HG03066 (cell line): ENCODE measurements at regions not wholly inside any gene's neighbourhood (a gene's known extent, or its start where the extent isn't known, plus 50 kb on each side); places are given as distances from the start of the nearest gene placed in this dataset.
"Not testable (repeated sequence)": the region's sequence is repeated elsewhere in the genome, so short reads cannot be mapped to it uniquely, and the experiment has no call there.

Experiments used
- ATAC-seq: cut with Tn5 transposase; IDR thresholded peaks from one replicate; pipeline ENCODE4 v1.9.1; 2021; ENCODE audit warnings: low read depth; ENCODE audit not compliant: unreplicated experiment

- ATAC-seq: no peak
Measured at GRCh38 chr7:138214926-138215325, 138.7 kb downstream of the AKR1D1 start.

- not testable (repeated sequence) for ATAC-seq
Measured at GRCh38 chr7:138220321-138220720, 144.1 kb downstream of the AKR1D1 start.

DNA sequence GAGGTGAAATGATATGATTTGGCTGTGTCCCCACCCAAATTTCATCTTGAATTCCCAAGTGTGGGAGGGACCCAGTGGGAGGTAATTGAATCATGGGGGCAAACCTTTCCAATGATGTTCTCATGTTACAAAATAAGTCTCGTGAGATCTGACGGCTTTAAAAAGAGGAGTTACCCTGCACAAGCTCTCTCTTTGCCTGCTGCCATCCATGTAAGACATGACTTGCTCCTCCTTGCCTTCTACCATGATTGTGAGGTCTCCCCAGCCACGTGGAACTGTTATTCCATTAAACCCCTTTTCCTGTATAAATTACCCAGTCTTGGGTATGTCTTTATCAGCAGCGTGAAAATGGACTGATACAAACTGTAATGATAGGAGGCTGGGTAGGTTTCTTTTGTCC is 145.1 kb downstream of the AKR1D1 start:
- not testable (repeated sequence) for ATAC-seq

- ATAC-seq: no peak
Measured at GRCh38 chr7:138223402-138223879, 147.2 kb downstream of the AKR1D1 start.

GRCh38 chr7:138226001-138226476 is 149.8 kb downstream of the AKR1D1 start:
- ATAC-seq: no peak

DNA sequence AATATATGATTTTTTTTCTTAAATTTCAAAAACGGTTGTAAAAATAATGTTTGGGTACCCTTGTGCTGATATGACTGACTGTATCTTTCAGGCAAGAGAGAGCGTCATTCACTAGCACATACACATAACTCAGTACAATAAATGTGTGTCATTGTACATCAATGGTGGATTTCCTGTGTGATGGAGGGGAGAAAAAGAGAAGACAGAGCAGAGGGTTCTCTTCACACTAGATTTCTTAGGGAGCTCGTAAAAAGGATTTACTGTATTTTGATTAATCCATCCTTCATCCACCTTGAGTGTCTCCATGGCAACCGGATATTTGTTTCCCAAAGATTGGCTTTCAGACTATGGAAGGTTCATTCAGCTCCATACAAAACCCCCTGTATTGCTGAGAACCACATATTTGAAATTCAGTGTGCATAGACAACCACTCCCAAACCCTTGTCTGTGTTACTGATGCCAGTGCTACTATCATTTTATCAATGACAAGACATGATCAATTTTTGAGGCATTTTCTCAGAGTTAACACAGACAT is 150.6 kb downstream of the AKR1D1 start:
- no peak for ATAC-seq

GRCh38 chr7:138228119-138228518 is 151.9 kb downstream of the AKR1D1 start:
- no peak for ATAC-seq

GRCh38 chr7:138228769-138229168 is 152.5 kb downstream of the AKR1D1 start:
- no peak for ATAC-seq

DNA sequence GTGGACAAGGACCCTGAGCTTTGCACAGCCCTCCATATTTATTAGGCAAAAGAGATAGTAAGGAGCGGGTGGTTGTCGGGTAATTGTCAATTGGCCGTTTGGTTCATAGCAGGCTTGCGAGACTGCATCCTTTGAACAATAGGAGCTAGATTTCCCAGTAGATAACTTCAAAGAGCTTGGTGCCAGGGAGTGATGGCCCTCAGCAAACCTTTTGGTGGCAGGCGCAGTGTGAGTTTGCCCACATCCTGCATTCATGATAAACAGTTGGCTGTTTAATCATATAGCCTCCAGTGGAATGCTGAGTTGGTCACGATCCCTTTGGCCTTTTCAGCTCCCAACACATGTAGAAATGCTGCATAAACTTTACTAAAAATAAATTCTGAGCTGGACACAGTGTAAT is 156.9 kb downstream of the AKR1D1 start:
- no peak for ATAC-seq

DNA sequence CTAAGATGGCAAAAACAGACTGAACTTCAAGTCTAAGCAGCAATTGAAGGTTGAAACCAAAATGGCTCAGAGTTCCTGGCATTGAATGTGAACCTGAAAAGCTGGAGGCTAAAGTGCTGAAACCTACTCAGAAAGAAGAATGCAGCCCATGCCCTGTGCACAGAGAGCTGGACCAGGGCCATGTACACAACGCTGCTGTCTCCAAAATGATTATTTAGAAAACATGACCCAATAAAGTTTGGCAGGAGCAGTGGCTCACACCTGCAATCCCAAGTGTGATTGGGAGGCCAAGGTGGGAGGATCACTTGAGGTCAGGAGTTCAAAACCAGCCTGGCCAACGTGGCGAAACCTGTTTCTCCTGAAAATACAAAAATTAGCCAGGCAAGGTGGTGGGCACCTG is 158.9 kb downstream of the AKR1D1 start:
- ATAC-seq: no peak

DNA sequence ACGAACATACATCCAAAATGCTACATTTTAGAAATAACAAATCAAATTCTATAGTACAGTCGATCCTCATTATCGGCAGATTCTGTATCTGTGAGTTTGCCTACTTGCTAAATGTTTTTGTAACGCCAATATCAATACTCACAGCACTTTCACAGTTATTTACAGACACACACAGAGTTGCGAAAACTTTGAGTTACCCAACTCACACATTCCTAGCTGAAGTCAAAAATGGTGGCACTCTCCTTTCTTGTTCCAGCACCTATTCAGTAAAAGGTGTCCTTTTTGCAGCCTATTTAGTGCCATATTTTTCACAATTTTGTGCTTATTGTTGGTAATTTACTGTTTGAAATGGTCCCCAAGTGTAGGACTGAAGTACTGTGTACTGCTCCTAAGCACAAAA is 161.7 kb downstream of the AKR1D1 start:
- ATAC-seq: no peak

- ATAC-seq: no peak
Measured at GRCh38 chr7:138238734-138239659, 162.7 kb downstream of the AKR1D1 start.

DNA sequence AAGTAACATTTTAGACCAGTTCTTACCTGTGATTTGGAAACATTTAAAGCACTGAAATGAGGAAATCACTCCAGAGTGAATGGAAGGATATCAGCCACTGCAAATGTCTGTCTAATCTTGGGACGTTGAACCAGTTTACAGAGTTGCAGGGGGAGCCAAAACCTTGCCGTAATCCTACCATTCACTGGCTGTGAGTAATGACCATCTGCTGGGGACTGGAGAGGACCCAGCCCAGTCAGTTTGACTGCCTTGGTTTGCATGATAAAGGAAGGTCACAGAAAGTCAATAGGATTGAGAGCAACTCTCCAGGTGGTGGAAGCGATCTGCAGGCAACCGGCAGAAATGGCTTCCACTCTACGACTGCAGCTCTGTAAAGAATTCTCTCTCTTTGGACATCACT is 167.2 kb downstream of the AKR1D1 start:
- ATAC-seq: no peak

GRCh38 chr7:138243836-138244235 is 167.6 kb downstream of the AKR1D1 start:
- no peak for ATAC-seq

DNA sequence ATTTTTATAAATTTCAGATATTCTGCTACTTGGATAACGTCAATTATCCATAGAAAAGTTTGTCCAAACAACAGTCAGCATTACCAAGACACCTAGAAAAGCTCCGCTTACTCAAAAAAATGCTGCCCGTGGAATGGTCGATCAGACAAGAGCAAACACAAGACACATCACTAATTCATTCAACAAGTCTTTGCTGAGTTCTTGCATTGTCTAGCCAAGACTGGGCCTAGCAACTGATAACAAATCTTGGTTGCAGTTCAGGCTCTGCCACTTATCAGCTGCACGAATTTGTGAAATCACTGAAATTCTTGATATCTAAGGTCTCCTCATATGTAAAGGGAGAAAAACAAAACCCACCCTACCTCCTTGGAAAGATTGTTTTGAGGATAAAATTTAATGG is 168.3 kb downstream of the AKR1D1 start:
- ATAC-seq: no peak

- no peak for ATAC-seq
Measured at GRCh38 chr7:138245216-138245615, 169.0 kb downstream of the AKR1D1 start.

DNA sequence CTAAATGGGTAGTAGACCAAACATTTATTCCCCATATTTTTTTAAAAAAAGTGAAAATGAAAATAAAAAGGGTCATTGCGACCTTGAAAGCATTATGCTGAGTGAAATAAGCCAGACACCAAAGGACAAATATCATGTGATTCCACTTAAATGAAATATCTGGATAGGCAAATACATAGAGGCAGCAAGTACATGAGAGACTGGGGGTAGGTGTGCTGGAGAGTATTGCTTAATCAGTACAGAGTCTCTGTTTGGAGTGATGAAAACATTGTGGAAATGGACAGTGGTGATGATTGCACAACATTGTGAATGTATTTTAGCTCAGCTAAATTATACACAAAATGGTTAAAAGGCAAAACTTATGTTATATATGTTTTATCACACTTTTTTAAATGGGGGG is 169.4 kb downstream of the AKR1D1 start:
- ATAC-seq: no peak

DNA sequence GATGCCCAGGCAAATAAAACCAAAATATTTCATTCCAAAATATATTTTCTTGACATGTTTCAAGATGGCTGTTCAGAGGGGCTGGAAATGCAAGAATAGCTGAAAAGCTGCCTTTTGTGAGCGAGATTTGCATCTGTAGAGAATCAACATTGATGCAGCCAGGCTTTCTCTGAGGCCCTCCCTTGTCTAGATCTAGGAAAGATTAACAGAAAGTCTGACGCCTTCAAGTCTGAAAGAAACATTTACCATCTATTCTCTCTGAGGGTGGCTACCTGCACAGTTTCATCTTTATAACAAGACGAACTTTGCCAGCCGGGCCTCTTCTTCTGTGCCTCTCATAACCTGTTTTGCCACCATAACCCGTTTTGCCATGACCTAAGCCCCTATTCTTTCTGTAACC is 170.2 kb downstream of the AKR1D1 start:
- ATAC-seq: no peak

GRCh38 chr7:138247081-138247480 is 170.8 kb downstream of the AKR1D1 start:
- no peak for ATAC-seq

- ATAC-seq: no peak
Measured at GRCh38 chr7:138247568-138248333, 171.5 kb downstream of the AKR1D1 start.

DNA sequence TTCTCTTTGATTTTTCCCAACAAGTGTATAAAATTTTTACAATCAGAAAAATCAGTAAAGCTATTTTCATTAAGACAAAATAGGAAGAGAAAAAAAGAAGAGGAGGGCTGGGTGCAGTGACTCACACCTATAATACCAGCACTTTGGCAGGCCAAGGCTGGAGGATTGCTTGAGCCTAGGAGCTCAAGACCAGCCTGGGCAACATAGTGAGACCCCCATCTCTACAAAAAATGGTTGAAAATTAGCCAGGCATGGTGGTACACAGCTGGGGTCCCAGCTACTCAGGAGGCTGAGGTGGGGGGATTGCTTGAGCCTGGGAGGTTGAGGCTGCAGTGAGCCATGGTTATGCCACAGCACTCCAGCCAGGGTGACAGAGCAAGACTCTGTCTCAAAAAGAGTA is 172.3 kb downstream of the AKR1D1 start:
- ATAC-seq: no peak
